H1 (cell line): ENCODE measurements at regions not wholly inside any gene's neighbourhood (a gene's known extent, or its start where the extent isn't known, plus 50 kb on each side); places are given as distances from the start of the nearest gene placed in this dataset.
"Not testable (repeated sequence)": the region's sequence is repeated elsewhere in the genome, so short reads cannot be mapped to it uniquely, and the experiment has no call there.

Source experiments
- CTCF ChIA-PET: fragments of 300-600 bp; sonication (Branson Sonifier 250); formaldehyde crosslinking; loops from one replicate; lab custom pipeline; 2021; ENCODE audit not compliant: partially characterized antibody; lab: Charles Lee
- POLR2A ChIA-PET: fragments of 300-600 bp; sonication (Branson Sonifier 250); formaldehyde crosslinking; loops from one replicate; lab custom pipeline; 2021; ENCODE audit warnings: inconsistent platforms; ENCODE audit not compliant: partially characterized antibody; lab: Charles Lee
- DNase-seq, 2 experiments: peaks; one replicate each; pipeline versions ENCODE4 v3.0.0 to v3.0.0-alpha.2; 2010 to 2022; ENCODE audit warnings: low spot score in 2 of 2, low read depth in 1 of 2, mixed read lengths in 1 of 2
- FAIRE-seq: peaks from 2 replicates; lab custom pipeline; 2011; peaks lifted over from hg19 to GRCh38; lab: Jason Lieb, UNC
- H2AFZ ChIP-seq: 2 replicates; pipeline ENCODE4 v1.8.1; 2012; ENCODE audit warnings: low read length, inconsistent platforms
- H2AK5ac ChIP-seq: 2 replicates; pipeline ENCODE4 v1.6.1; 2013; ENCODE audit warnings: low read depth, low read length
- H2BK120ac ChIP-seq: replicated peaks from 2 replicates; pipeline ENCODE3; 2013; ENCODE audit warnings: low read depth, low read length, inconsistent platforms
- H2BK12ac ChIP-seq: 2 replicates; pipeline ENCODE4 v1.6.1; 2013; ENCODE audit warnings: low read depth, low read length
- H2BK15ac ChIP-seq: 2 replicates; pipeline ENCODE4 v1.6.1; 2013; ENCODE audit warnings: low read length
- H2BK20ac ChIP-seq: 2 replicates; pipeline ENCODE4 v1.6.1; 2013; ENCODE audit warnings: low read length
- H2BK5ac ChIP-seq: 2 replicates; pipeline ENCODE4 v1.6.1; 2013; ENCODE audit warnings: low read depth, low read length
- H3K14ac ChIP-seq: 2 replicates; pipeline ENCODE4 v1.6.1; 2013; ENCODE audit warnings: inconsistent platforms; ENCODE audit not compliant: insufficient read length
- H3K18ac ChIP-seq: 2 replicates; pipeline ENCODE4 v1.6.1; 2013; ENCODE audit warnings: low read length; ENCODE audit errors: extremely low read depth
- H3K23ac ChIP-seq: 2 replicates; pipeline ENCODE4 v1.6.1; 2013; ENCODE audit warnings: inconsistent platforms; ENCODE audit not compliant: insufficient read length
- H3K23me2 ChIP-seq: 2 replicates; pipeline ENCODE4 v1.6.1; 2013; ENCODE audit warnings: low read depth, low read length
- H3K27ac ChIP-seq: 2 replicates; pipeline ENCODE4 v1.6.1; 2011; ENCODE audit warnings: low read depth, low read length, inconsistent platforms
- H3K27me3 ChIP-seq, 4 experiments: replicated peaks in 1 of 4; 1 replicate in 1 of 4; 2 replicates in 3 of 4; pipeline versions ENCODE4 v1.6.1 to v1.8.1; 2011 to 2013; ENCODE audit warnings: low read length in 3 of 4, mild to moderate bottlenecking in 3 of 4, inconsistent platforms in 2 of 4, mixed read lengths in 2 of 4, moderate library complexity in 1 of 4; ENCODE audit not compliant: control insufficient read depth in 3 of 4, insufficient read depth in 3 of 4; ENCODE audit errors: extremely low read depth in 1 of 4
- H3K36me3 ChIP-seq, 4 experiments: 2 replicates each; pipeline versions ENCODE4 v1.6.1 to v1.8.1; 2011 to 2013; ENCODE audit warnings: mild to moderate bottlenecking in 4 of 4, low read length in 3 of 4, moderate library complexity in 2 of 4, control low read depth in 1 of 4, inconsistent platforms in 1 of 4; ENCODE audit not compliant: insufficient read depth in 4 of 4, control insufficient read depth in 2 of 4
- H3K4ac ChIP-seq: replicated peaks from 2 replicates; pipeline ENCODE3; 2013; ENCODE audit warnings: low read length, low read depth, mixed read lengths, inconsistent platforms; ENCODE audit not compliant: insufficient read length
- H3K4me1 ChIP-seq, 4 experiments: replicated peaks in 1 of 4; 1 replicate in 1 of 4; 2 replicates in 3 of 4; pipeline versions ENCODE4 v1.6.1 to v1.8.1; 2011 to 2013; ENCODE audit warnings: low read length in 3 of 4, inconsistent platforms in 2 of 4, mixed read lengths in 1 of 4; ENCODE audit not compliant: insufficient read depth in 4 of 4, control insufficient read depth in 3 of 4
- H3K4me2 ChIP-seq, 2 experiments: 2 replicates each; pipeline versions ENCODE4 v1.6.1 to v1.8.1; 2011 to 2013; ENCODE audit warnings: low read depth in 2 of 2, low read length in 2 of 2, control low read depth in 1 of 2, inconsistent platforms in 1 of 2, mild to moderate bottlenecking in 1 of 2; ENCODE audit not compliant: insufficient read depth in 1 of 2
- H3K4me3 ChIP-seq, 4 experiments: fragments of 200-600, 300-600 bp in 1 of 4; sonication (generic), shearing (Covaris generic), sonication (Bioruptor Twin) in 1 of 4; 2 replicates each; pipeline versions ENCODE4 v1.5.1 to v1.8.1; 2011 to 2016; ENCODE audit warnings: low read length in 4 of 4, low read depth in 3 of 4, control low read depth in 2 of 4, inconsistent platforms in 2 of 4, mild to moderate bottlenecking in 2 of 4, mixed read lengths in 1 of 4, moderate library complexity in 1 of 4; ENCODE audit not compliant: insufficient read depth in 2 of 4; ENCODE audit errors: extremely low read depth in 1 of 4
- H3K56ac ChIP-seq: replicated peaks from 2 replicates; pipeline ENCODE3; 2013; ENCODE audit warnings: low read depth, mild to moderate bottlenecking, mixed read lengths, low read length, inconsistent platforms; ENCODE audit not compliant: insufficient read length
- H3K79me1 ChIP-seq: 2 replicates; pipeline ENCODE4 v1.6.1; 2013; ENCODE audit warnings: low read depth, low read length, control low read depth
- H3K79me2 ChIP-seq, 2 experiments: 2 replicates each; pipeline versions ENCODE4 v1.6.1 to v1.8.1; 2012 to 2013; ENCODE audit warnings: low read length in 2 of 2, mild to moderate bottlenecking in 2 of 2, inconsistent platforms in 1 of 2; ENCODE audit not compliant: insufficient read depth in 2 of 2, control insufficient read depth in 1 of 2
- H3K9ac ChIP-seq, 4 experiments: replicated peaks in 1 of 4; 1 replicate in 1 of 4; 2 replicates in 3 of 4; pipeline versions ENCODE4 v1.6.1 to v1.8.1; 2011 to 2013; ENCODE audit warnings: low read depth in 3 of 4, low read length in 3 of 4, control low read depth in 2 of 4, mild to moderate bottlenecking in 2 of 4, moderate library complexity in 2 of 4, inconsistent platforms in 1 of 4; ENCODE audit errors: extremely low read depth in 1 of 4
- H3K9me3 ChIP-seq, 2 experiments: 2 replicates each; pipeline versions ENCODE4 v1.6.1 to v1.8.1; 2012 to 2013; ENCODE audit warnings: mild to moderate bottlenecking in 2 of 2, moderate library complexity in 2 of 2, control low read depth in 1 of 2, inconsistent platforms in 1 of 2, low read depth in 1 of 2, low read length in 1 of 2, mixed read lengths in 1 of 2; ENCODE audit not compliant: insufficient read depth in 2 of 2
- H4K20me1 ChIP-seq, 2 experiments: replicated peaks in 1 of 2; 2 replicates each; pipeline versions ENCODE3 to v1.8.1; 2011 to 2013; ENCODE audit warnings: inconsistent platforms in 2 of 2, low read length in 2 of 2, mild to moderate bottlenecking in 1 of 2; ENCODE audit not compliant: insufficient read depth in 2 of 2, control insufficient read depth in 1 of 2
- H4K5ac ChIP-seq: 2 replicates; pipeline ENCODE4 v1.6.1; 2013; ENCODE audit warnings: low read length, low read depth, mixed read lengths, inconsistent platforms; ENCODE audit not compliant: insufficient read length
- H4K8ac ChIP-seq: 2 replicates; pipeline ENCODE4 v1.8.0; 2013; ENCODE audit warnings: mild to moderate bottlenecking, moderate library complexity, low read length, inconsistent platforms; ENCODE audit not compliant: insufficient read depth; ENCODE audit errors: extremely low read depth
- H4K91ac ChIP-seq: replicated peaks from 2 replicates; pipeline ENCODE3; 2013; ENCODE audit warnings: low read length, mixed read lengths, inconsistent platforms; ENCODE audit not compliant: insufficient read length
- WGBS, 2 experiments: shearing (Covaris generic) in 1 of 2; methylation state at CpG; one replicate each; pipeline versions ENCODE4 v1.1.6 to v1.1.7; 2013 to 2015; ENCODE audit warnings: low lambda C conversion rate in 2 of 2, mixed read lengths in 2 of 2, inconsistent platforms in 1 of 2, low coverage in 1 of 2, missing lambda C conversion rate in 1 of 2; ENCODE audit not compliant: insufficient replicate concordance in 2 of 2, insufficient coverage in 1 of 2, insufficient read length in 1 of 2; ENCODE audit errors: extremely low coverage in 1 of 2, missing lambda C conversion rate in 1 of 2; 5-methylcytosine and 5-hydroxymethylcytosine counted together

- H3K79me1 ChIP-seq, H3K27me3 ChIP-seq, H3K4me3 ChIP-seq, H2AK5ac ChIP-seq, DNase-seq, H4K5ac ChIP-seq, H3K23ac ChIP-seq, H4K20me1 ChIP-seq, H3K36me3 ChIP-seq, H3K9me3 ChIP-seq, H3K4ac ChIP-seq, H2BK120ac ChIP-seq, H3K14ac ChIP-seq, H3K27ac ChIP-seq, H2AFZ ChIP-seq, H2BK20ac ChIP-seq, H3K79me2 ChIP-seq, FAIRE-seq, H4K91ac ChIP-seq, H3K9ac ChIP-seq, H3K4me1 ChIP-seq, H2BK15ac ChIP-seq, H3K23me2 ChIP-seq, H2BK12ac ChIP-seq, H3K4me2 ChIP-seq, H3K18ac ChIP-seq, H2BK5ac ChIP-seq, H4K8ac ChIP-seq, H3K56ac ChIP-seq: not testable (repeated sequence)
- WGBS, 2 experiments = 96% methylated on average over 6 of the region's 6 CpGs; no CpG with 5 or more reads in 1 of the 2 experiments
- POLR2A ChIA-PET = interaction anchor here (0.5 kb wide), 1 partner anchor 667 kb away, joined by 3 read pairs; no protein-coding TSS in a partner anchor
- CTCF ChIA-PET = interaction anchor here (0.7 to 1.1 kb wide), 2 partner anchors 11 to 73 kb away, joined by 3 to 4 read pairs; no protein-coding TSS in a partner anchor
These were observed 288.2 kb downstream of the ANXA1 start for GRCh38 chr9:73439839-73440238.
